K562 (cell line): ENCODE measurements at regions not wholly inside any gene's neighbourhood (a gene's known extent, or its start where the extent isn't known, plus 50 kb on each side); places are given as distances from the start of the nearest gene placed in this dataset.

Experiments used
- ATAC-seq: fragments of 200-7000 bp; cut with Tn5 transposase; 3 replicates; pipeline ENCODE4 v1.9.1; 2020; ENCODE audit warnings: moderate library complexity
- BruUV-seq: library from RNA; stranded (reverse); fragments of 400-500 nt; replicated peaks from 2 replicates; lab custom pipeline; 2021; lab: Mats Ljungman, UMichigan
- CTCF ChIA-PET: fragments of 300-600 bp; formaldehyde crosslinking; extraction: SDS; loops from one replicate; lab custom pipeline; 2021; ENCODE audit warnings: low intra/inter-chr PET ratio; lab: Yijun Ruan, JAX
- POLR2A ChIA-PET: fragments of 300-600, 350-650 bp; sonication (Branson Sonifier 250); formaldehyde crosslinking; extraction: SDS; loops from one replicate; lab custom pipeline; 2021; ENCODE audit warnings: antibody characterized with exemption, inconsistent platforms; lab: Yijun Ruan, JAX
- DNase-seq, 4 experiments: peaks; one replicate each; pipeline versions ENCODE4 v3.0.0 to v3.0.0-alpha.2; 2011 to 2018; ENCODE audit warnings: low spot score in 3 of 4, mixed read lengths in 3 of 4; ENCODE audit errors: extremely low read depth in 1 of 4
- FAIRE-seq: peaks from 2 replicates; lab custom pipeline; 2011; peaks lifted over from hg19 to GRCh38; lab: Jason Lieb, UNC
- H2AFZ ChIP-seq: 2 replicates; pipeline ENCODE4 v1.6.0; 2011; ENCODE audit warnings: low read depth, low read length, control low read depth, inconsistent platforms
- H3K27ac ChIP-seq: fragments of 200-600 bp; 3 replicates; pipeline ENCODE4 v1.8.0; 2011; ENCODE audit warnings: low read depth, mild to moderate bottlenecking, control low read depth, inconsistent platforms, low read length, moderate library complexity, mixed read lengths; ENCODE audit errors: extremely low read depth
- H3K27me3 ChIP-seq, 2 experiments: fragments of 300-600 bp in 1 of 2; 2 replicates in 1 of 2; 3 replicates in 1 of 2; pipeline versions ENCODE4 v1.6.0 to v1.8.0; 2011; ENCODE audit warnings: inconsistent platforms in 2 of 2, low read length in 2 of 2, mild to moderate bottlenecking in 1 of 2, mixed read lengths in 1 of 2, moderate library complexity in 1 of 2; ENCODE audit not compliant: control insufficient read depth in 2 of 2, insufficient read depth in 2 of 2
- H3K36me3 ChIP-seq: fragments of 300-600 bp; 3 replicates; pipeline ENCODE4 v1.8.0; 2011; ENCODE audit warnings: mild to moderate bottlenecking, low read length, inconsistent platforms; ENCODE audit not compliant: control insufficient read depth, insufficient read depth
- H3K4me1 ChIP-seq, 2 experiments: fragments of 200-600 bp in 1 of 2; replicated peaks in 1 of 2; 2 replicates in 1 of 2; 3 replicates in 1 of 2; pipeline versions ENCODE4 v1.5.1 to v1.8.0; 2011; ENCODE audit warnings: inconsistent platforms in 2 of 2, low read length in 2 of 2, mild to moderate bottlenecking in 1 of 2, mixed read lengths in 1 of 2, moderate library complexity in 1 of 2; ENCODE audit not compliant: control insufficient read depth in 2 of 2, insufficient read depth in 2 of 2
- H3K4me2 ChIP-seq: 2 replicates; pipeline ENCODE4 v1.6.1; 2011; ENCODE audit warnings: low read length, control low read depth, inconsistent platforms, mixed read lengths; ENCODE audit not compliant: insufficient read depth
- H3K4me3 ChIP-seq: fragments of 200-600 bp; sonication (generic), shearing (Covaris generic); 2 replicates; pipeline ENCODE4 v1.5.1; 2016; ENCODE audit warnings: control low read depth, inconsistent platforms
- H3K79me2 ChIP-seq: fragments of 200-600 bp; 3 replicates; pipeline ENCODE4 v1.8.0; 2011; ENCODE audit warnings: low read length, inconsistent platforms; ENCODE audit not compliant: control insufficient read depth, insufficient read depth
- H3K9ac ChIP-seq, 2 experiments: 2 replicates each; pipeline versions ENCODE4 v1.6.0 to v1.6.1; 2011; ENCODE audit warnings: low read depth in 2 of 2, low read length in 2 of 2, control low read depth in 1 of 2, inconsistent platforms in 1 of 2, mild to moderate bottlenecking in 1 of 2, mixed read lengths in 1 of 2; ENCODE audit not compliant: insufficient read depth in 1 of 2
- H3K9me1 ChIP-seq: one replicate; pipeline ENCODE4 v1.6.0; 2011; ENCODE audit warnings: inconsistent platforms, mild to moderate bottlenecking, low read length, moderate library complexity; ENCODE audit not compliant: control insufficient read depth, insufficient read depth
- H3K9me3 ChIP-seq: replicated peaks from 2 replicates; pipeline ENCODE4 v1.5.1; 2011; ENCODE audit warnings: low read depth, low read length, inconsistent platforms; ENCODE audit not compliant: control insufficient read depth, insufficient read depth
- H4K20me1 ChIP-seq: replicated peaks from 2 replicates; pipeline ENCODE4 v1.6.1; 2011; ENCODE audit warnings: low read length, inconsistent platforms, mixed read lengths; ENCODE audit not compliant: control insufficient read depth, insufficient read depth
- CBFA2T3 ChIP-seq: fragments of 450-650 bp; IDR thresholded peaks from 2 replicates; pipeline ENCODE4 v1.6.1; 2017
- FOSL1 ChIP-seq: fragments of 200-800 bp; sonication (Bioruptor generic); conservative IDR thresholded peaks from 2 replicates; pipeline ENCODE4 v1.6.1; 2016; ENCODE audit warnings: missing genetic modification characterization, missing compliant biosample characterization
- HMG20A ChIP-seq: fragments of 450-650 bp; formaldehyde crosslinking; conservative IDR thresholded peaks from 2 replicates; pipeline ENCODE4 v1.4.0; 2020; ENCODE audit warnings: mild to moderate bottlenecking, mixed read lengths
- HMGN3 ChIP-seq: IDR thresholded peaks from 2 replicates; pipeline ENCODE4 v1.6.1; 2011; ENCODE audit warnings: borderline replicate concordance, low read depth, mild to moderate bottlenecking, mixed read lengths, low read length; ENCODE audit not compliant: insufficient read length; ENCODE audit errors: extremely low read depth
- HSF4 ChIP-seq: fragments of 250-450 bp; sonication (Bioruptor Pico); IDR thresholded peaks from 2 replicates; pipeline ENCODE4 v2.1.2; 2022; ENCODE audit warnings: mild to moderate bottlenecking, moderate library complexity, borderline replicate concordance
- KAT8 ChIP-seq: fragments of 450-650 bp; IDR thresholded peaks from 2 replicates; pipeline ENCODE4 v1.6.1; 2016; ENCODE audit warnings: low read depth, mild to moderate bottlenecking
- MAFG ChIP-seq: fragments of 450-650 bp; conservative IDR thresholded peaks from 2 replicates; pipeline ENCODE4 v1.6.1; 2016; ENCODE audit warnings: missing genetic modification characterization, missing compliant biosample characterization
- MTA2 ChIP-seq: fragments of 450-650 bp; IDR thresholded peaks from 2 replicates; pipeline ENCODE4 v1.6.1; 2016; ENCODE audit warnings: low read depth
- SIRT6 ChIP-seq: IDR thresholded peaks from one replicate; pipeline ENCODE4 v1.6.1; 2012; ENCODE audit warnings: low read depth, mild to moderate bottlenecking, control low read depth, inconsistent platforms, low read length, moderate library complexity
- SLC30A9 ChIP-seq: fragments of 250-450 bp; sonication (Bioruptor Pico); IDR thresholded peaks from 2 replicates; pipeline ENCODE4 v1.8.0; 2022; ENCODE audit warnings: mild to moderate bottlenecking, moderate library complexity
- SMAD1 ChIP-seq: fragments of 150-350 bp; IDR thresholded peaks from 2 replicates; pipeline ENCODE4 v1.6.1; 2014; ENCODE audit warnings: low read length, low read depth; ENCODE audit not compliant: partially characterized antibody
- SRF ChIP-seq, 2 experiments: fragments of 250-450, 450-650 bp in 1 of 2; sonication (Bioruptor Pico) in 1 of 2; sonication (generic) in 1 of 2; formaldehyde crosslinking; IDR thresholded peaks; 2 replicates each; pipeline versions ENCODE4 v1.5.0 to v1.5.1; 2020 to 2022; ENCODE audit warnings: mild to moderate bottlenecking in 1 of 2, missing genetic modification reagents in 1 of 2
- TSC22D4 ChIP-seq: fragments of 450-650 bp; IDR thresholded peaks from 2 replicates; pipeline ENCODE4 v1.6.1; 2016; ENCODE audit warnings: missing genetic modification characterization, missing biosample characterization, control low read depth
- U2AF2 ChIP-seq: fragments of 200-400 bp; formaldehyde crosslinking; optimal IDR thresholded peaks from 2 replicates; pipeline ENCODE3; 2017; ENCODE audit warnings: low read depth, mild to moderate bottlenecking, low read length
- ZBTB1 ChIP-seq: sonication (generic); formaldehyde crosslinking; IDR thresholded peaks from 2 replicates; pipeline ENCODE4 v1.8.1; 2023; ENCODE audit warnings: missing genetic modification reagents, low read depth, mild to moderate bottlenecking, borderline replicate concordance
- ZC3H4 ChIP-seq: sonication (generic); formaldehyde crosslinking; IDR thresholded peaks from 2 replicates; pipeline ENCODE4 v1.9.0; 2021; ENCODE audit warnings: missing genetic modification reagents, borderline replicate concordance
- ZNF586 ChIP-seq: fragments of 450-650 bp; formaldehyde crosslinking; conservative IDR thresholded peaks from 2 replicates; pipeline ENCODE4 v1.4.0; 2020; ENCODE audit warnings: mild to moderate bottlenecking, moderate library complexity
- WGBS: fragments of 100-300 bp; shearing (Covaris generic); methylation state at CpG from one replicate; pipeline ENCODE4 v1.1.6; 2016; ENCODE audit warnings: low coverage, mixed read lengths; ENCODE audit not compliant: insufficient coverage; ENCODE audit errors: missing lambda C conversion rate; 5-methylcytosine and 5-hydroxymethylcytosine counted together
- in situ Hi-C: fragments of 300-500 bp; cut with MboI; formaldehyde crosslinking; loops from 4 replicates; pipeline ENCODE4 v1.15.0; 2018; ENCODE audit warnings: inconsistent platforms, mixed read lengths
- intact Hi-C: fragments of 100-400 bp; cut with micrococcal nuclease; formaldehyde crosslinking; loops from 2 replicates; pipeline ENCODE4 v1.14.2; 2022
- TF ChIP-seq, protein P1 (sequence below): fragments of 450-650 bp; IDR thresholded peaks from 2 replicates; pipeline ENCODE4 v1.6.1; 2016; ENCODE audit warnings: borderline replicate concordance
- TF ChIP-seq, protein P2 (sequence below): sonication (generic); formaldehyde crosslinking; IDR thresholded peaks from 2 replicates; pipeline ENCODE4 v1.8.0; 2022; ENCODE audit warnings: missing genetic modification reagents, mild to moderate bottlenecking, borderline replicate concordance

DNA sequence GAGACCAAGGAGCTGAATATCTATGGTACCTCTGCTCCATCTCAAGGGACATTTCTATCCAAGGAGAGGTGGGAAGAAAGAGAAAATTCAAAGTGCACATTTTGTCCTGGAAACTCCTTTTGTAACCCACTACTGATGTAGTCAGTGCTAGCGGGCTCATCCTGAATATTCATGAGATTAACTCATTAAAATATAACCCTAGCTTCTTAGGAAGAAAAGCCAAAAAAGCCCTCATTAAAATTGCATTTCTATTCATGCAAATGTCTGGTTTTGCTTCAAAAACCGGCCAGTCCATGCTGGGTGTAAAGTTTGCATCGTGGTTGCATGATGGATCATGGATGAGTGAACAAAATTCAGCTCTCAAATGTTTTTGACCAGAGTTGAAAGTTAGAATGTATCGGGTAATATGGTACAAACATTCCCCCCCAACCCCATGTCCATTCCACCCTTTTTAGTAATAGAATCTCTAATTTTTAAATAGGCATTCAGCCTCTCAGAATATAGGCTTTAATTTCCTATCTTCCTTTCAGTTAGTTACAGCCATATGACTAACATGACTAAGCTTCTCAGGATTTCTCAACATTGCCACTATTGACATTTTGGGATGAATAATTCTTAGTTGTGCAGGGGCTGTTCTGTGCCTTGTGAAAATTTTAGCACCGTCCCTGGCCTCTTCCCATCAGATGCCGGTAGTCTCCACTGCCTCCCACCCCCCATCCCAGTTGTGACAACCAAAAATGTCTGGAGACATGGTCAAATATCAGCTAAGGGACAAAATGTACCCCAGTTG, 104.2 kb upstream of the RND3 start (continued):
- TF ChIP-seq, protein P1, sequence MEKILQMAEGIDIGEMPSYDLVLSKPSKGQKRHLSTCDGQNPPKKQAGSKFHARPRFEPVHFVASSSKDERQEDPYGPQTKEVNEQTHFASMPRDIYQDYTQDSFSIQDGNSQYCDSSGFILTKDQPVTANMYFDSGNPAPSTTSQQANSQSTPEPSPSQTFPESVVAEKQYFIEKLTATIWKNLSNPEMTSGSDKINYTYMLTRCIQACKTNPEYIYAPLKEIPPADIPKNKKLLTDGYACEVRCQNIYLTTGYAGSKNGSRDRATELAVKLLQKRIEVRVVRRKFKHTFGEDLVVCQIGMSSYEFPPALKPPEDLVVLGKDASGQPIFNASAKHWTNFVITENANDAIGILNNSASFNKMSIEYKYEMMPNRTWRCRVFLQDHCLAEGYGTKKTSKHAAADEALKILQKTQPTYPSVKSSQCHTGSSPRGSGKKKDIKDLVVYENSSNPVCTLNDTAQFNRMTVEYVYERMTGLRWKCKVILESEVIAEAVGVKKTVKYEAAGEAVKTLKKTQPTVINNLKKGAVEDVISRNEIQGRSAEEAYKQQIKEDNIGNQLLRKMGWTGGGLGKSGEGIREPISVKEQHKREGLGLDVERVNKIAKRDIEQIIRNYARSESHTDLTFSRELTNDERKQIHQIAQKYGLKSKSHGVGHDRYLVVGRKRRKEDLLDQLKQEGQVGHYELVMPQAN: no peak
- no peak for TF ChIP-seq CBFA2T3
- TF ChIP-seq ZBTB1 (CRISPR knock-in tag): no peak
- no peak for TF ChIP-seq HMGN3
- TF ChIP-seq U2AF2: no peak
- no peak for TF ChIP-seq MTA2
- no peak for TF ChIP-seq SLC30A9 (CRISPR knock-in tag)

DNA sequence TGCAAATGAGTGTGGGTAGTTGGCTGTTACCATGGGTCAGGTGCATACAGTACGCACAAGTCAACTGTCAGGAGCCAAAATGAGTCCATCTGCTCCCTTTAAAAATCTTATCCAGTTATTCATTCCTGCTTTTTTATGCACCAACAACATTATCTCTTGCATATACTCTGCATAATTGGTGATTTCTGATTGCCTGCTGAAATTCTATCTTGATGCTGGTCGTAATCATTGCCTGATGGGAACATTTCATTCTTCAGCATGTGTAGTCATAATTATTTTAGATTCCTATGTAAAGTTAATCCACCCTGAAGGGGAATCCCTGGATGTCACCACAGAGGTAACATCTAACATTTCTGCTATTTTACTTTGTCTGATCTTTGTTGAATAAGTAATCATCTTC, 102.2 kb upstream of the RND3 start:
- Histone ChIP-seq H3K79me2 (no peaks in the 10 kb centered on the region), H4K20me1 (no peaks in the 10 kb centered on the region), H3K27me3 (no peaks in the 10 kb centered on the region), H3K9ac (no peak overlapping the region), H3K9me3 (no peaks in the 10 kb centered on the region), H3K4me3 (no peak overlapping the region), H3K36me3 (no peaks in the 10 kb centered on the region), H3K27ac (no peak overlapping the region), H2AFZ (no peak overlapping the region), H3K4me2 (no peak overlapping the region), H3K4me1 (no peaks in the 10 kb centered on the region), H3K9me1 (no peaks in the 10 kb centered on the region)
- no peak for DNase-seq
- WGBS: 8% methylated on average over 2 of the region's 2 CpGs
- TF ChIP-seq HMG20A (CRISPR knock-in tag) (no peak), HSF4 (no peak), MAFG (tag) (no peak), SIRT6 (no peak), KAT8 (no peak), SMAD1 (no peak), FOSL1 (tag) (no peak), ZNF586 (no peak), SRF (CRISPR knock-in tag; IDR thresholded peaks at IDR 0.05) (no peak), TSC22D4 (tag) (no peak), ZC3H4 (CRISPR knock-in tag) (no peak)
- TF ChIP-seq, protein P2, sequence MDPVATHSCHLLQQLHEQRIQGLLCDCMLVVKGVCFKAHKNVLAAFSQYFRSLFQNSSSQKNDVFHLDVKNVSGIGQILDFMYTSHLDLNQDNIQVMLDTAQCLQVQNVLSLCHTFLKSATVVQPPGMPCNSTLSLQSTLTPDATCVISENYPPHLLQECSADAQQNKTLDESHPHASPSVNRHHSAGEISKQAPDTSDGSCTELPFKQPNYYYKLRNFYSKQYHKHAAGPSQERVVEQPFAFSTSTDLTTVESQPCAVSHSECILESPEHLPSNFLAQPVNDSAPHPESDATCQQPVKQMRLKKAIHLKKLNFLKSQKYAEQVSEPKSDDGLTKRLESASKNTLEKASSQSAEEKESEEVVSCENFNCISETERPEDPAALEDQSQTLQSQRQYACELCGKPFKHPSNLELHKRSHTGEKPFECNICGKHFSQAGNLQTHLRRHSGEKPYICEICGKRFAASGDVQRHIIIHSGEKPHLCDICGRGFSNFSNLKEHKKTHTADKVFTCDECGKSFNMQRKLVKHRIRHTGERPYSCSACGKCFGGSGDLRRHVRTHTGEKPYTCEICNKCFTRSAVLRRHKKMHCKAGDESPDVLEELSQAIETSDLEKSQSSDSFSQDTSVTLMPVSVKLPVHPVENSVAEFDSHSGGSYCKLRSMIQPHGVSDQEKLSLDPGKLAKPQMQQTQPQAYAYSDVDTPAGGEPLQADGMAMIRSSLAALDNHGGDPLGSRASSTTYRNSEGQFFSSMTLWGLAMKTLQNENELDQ: no peak
- CTCF ChIA-PET: no interaction called here
- in situ Hi-C loops: no loop called here
- FAIRE-seq: no peak
- POLR2A ChIA-PET: no interaction called here
- no peak for ATAC-seq
- intact Hi-C loops: no loop called here
- BruUV-seq: no TSS peak
